ENCODE measurements at regions not wholly inside any gene's neighbourhood (a gene's known extent, or its start where the extent isn't known, plus 50 kb on each side); places are given as distances from the start of the nearest gene placed in this dataset.
"Not testable (repeated sequence)": the region's sequence is repeated elsewhere in the genome, so short reads cannot be mapped to it uniquely, and the experiment has no call there.

DNA sequence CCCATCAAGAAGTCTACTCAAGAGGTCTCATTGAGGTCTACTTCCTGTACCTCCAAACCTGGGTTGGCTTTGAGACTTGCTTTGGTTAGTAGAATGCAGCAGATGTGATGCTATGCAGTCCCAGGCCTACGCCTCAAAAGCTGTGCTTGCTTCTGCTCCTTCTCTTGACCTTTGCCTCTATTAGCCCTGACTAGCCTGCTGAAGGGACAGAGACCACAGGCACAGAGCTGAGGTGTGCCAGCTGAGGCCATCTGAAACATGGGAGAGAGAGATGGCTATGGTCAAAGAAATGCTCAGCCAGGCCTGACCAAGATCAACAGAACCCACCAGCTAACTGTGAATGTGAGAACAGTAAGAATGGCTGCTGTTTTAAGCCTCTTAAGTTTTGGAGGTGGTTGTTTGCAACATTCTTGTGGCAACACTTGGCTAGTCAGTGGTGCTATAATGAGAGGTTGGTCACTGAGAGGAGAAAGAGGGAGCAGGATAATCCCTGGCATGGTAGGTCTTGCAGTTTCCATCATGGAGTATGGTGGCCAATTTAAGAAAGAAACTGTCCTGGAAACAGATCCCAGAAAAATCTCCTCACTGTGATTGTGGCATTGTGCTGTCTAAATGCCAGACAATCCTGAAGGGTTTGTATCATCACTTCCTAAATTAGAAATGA is 176.1 kb upstream of the PHYHIPL start:
- DNase-seq = no peak

DNA sequence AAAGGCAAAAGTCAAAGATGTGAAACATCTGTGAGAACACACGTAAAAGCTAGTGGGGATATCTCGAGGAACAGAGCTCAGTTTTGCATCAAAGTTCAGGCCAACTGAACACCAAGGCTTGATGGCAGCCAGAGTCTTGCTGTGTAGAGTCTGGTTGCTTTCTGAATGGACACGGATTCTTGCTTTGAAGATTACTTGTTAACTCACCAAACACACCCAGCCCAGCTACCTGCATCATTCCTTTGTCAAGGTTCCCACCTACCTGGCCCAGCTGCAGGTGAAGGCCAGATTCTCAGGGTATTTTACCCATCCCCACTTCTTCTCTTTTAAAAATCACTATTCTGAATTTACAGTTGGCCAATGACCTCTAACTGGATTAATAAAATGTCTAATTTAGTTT is 174.4 kb upstream of the PHYHIPL start:
- no peak for DNase-seq

DNA sequence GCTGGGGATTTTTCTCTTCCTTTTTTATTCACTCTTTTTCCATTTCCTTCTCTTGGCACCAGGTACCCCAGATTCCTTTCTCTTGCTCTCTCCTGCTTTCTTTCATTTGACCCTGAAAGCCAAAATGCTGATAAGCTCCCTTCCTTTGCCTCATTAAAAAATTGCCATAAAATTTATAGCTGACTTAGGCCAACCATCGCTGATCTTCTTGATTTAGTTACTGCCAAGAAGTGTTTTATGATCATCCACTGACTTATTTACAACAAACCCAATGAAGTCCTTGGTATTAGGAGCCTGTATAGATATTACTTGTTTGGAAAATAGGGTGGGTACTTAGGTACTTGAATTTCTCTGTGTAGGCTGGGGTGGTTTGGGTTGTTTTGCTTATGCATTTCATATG is 173.2 kb upstream of the PHYHIPL start:
- no peak for DNase-seq

DNA sequence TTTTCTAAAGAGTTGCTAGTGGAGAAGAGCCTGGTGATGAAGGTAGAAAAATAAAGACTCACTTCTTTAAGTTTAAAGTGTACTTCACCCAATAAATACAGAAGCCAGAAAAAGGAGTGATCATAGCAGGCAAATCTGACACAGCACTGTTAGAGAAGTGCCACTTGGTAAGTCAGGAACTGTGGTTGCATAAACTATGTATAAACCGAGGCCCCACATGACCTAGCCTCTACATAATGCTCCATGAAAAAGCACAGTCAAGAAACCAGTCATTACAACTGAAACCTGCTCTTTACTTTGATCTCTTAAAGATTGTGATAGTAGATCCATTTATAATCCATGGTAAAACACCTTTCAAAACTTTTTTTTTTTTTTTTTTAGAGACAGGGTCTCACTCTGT is 172.1 kb upstream of the PHYHIPL start:
- no peak for DNase-seq

DNA sequence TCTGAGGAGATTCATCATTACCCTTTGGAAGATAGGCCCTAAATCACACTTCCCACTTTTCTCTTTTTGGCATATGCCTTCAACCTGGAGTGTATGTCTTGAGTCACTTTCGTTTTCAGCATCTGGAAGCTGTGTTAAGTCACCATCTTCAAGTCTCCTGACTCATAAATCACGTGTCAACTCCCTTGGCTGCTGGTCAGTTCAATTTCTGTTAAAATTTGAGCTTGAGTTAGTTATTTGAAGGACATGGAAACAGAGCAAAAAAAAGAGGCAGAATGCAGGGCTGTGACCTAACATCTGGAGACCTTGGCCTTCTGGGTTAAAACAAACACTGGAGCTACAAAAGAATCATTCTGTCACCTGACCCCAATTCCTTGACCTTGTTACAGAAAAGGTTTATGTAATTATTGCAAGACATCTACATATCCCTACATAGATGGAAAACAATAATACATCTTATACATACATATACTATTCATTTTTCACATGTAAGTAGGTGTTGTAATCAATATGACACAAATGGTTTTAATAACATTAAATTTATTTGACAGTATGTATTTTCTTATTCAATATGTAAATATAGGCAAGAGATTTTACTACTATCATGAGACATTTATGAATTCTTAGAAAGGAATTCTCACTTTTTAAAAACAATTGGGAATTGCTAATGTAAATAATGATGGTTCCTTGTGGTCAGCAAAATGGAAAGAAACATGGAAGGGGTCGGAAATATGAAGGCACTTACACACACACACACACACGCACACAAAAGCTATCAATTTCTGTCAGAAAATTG is 169.7 kb upstream of the PHYHIPL start:
- no peak for DNase-seq

DNA sequence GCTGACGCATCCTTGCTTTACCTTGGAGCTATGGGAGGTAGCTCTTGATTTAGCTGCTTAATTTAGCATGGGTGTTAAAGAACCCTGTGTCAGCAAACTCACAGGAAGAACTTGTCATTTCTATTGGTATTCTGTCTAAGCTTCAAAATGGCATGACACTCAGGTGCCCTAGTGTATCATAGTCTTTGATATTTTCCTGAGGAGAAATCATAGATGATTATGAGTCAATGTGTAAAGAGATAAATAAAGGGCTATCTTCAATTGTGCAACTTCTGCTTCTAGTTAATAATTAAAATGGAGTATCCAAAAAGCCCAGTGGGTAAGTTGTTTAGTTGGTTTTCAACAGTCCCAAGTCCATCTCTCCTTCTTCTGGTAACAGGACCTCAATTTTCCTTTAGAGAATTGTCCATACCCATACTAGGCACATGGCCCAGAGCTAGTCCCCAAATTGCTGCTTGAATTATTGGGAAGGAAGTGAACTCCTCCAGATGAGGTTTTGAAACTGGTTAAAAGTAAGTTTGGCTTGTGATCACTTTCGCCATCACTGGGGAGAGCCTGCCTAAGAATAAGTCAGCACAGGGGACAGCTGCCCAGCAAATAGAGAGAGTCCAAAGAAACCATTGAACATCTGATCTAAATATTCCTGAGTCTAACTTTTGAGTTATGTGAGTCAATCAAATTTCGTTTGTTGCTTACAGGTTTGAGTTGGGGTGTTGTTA is 169.0 kb upstream of the PHYHIPL start:
- DNase-seq = no peak

DNA sequence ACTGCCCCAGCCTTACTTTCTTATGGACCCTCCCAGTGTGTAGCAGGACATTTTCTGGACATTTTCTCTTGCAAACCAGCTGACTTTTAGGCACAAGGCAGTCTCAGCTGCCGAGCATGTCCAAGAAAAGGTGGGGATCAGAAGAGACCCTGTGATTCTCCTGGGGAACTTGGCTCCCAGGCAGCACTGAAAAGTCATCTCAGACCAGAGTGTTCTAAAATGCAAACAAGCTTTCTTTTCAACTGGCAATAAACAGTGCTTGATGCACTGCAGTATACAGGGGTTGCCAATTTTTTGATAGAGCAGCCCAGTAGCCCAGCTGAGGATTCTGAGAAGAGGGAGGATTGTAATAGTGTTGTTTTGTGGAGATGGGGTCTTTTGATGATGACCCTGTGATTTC is 168.0 kb upstream of the PHYHIPL start:
- no peak for DNase-seq

DNA sequence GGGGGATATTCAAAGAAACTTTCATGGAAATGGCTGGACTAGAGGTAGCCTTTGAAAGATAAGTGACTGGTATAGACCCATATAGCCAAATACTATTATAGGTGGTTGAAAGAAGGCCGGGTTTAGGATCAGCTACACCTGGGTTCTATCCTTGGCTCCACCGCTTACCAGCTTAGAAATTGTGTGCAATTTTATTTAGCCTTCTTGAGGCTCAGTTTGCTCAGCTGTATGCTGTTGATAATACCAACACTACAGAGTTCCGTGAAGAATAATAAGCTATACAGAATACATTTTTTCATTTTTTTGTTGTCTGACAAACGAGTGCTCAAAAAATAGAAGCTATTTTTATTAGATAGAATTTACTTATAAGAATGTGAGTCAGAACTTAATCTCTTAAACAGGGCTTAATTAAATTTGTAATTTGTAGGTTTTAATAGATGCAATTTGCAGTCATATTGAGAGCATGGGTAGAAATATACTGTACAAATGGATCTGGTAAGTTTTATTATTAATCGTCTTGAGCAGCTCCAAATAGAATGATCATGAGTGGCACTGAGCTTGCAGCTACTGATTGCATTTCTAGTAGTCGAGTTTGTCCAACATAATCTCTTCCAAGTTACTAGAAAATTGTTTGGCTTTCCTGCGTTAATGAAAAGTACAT is 164.3 kb upstream of the PHYHIPL start:
- no peak for DNase-seq

DNA sequence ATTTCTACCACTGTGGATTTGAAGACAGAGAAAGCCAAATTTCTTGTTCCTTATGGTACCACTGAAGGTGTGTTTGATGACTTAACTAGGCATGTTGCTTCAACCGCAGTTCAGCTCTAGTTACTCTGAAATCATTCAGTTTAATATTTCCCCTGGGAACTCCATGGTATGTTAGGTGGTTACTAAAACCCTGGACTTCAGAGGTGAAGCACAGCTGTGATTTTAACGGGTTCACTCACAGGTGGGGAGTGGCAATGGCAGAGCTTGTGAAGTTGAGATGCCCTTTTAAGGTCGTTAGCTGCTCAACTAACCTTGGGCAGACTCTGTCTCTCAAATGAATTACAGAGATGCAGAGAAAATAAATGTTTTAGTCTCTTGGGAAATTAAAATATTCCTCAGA is 163.6 kb upstream of the PHYHIPL start:
- DNase-seq = no peak

DNA sequence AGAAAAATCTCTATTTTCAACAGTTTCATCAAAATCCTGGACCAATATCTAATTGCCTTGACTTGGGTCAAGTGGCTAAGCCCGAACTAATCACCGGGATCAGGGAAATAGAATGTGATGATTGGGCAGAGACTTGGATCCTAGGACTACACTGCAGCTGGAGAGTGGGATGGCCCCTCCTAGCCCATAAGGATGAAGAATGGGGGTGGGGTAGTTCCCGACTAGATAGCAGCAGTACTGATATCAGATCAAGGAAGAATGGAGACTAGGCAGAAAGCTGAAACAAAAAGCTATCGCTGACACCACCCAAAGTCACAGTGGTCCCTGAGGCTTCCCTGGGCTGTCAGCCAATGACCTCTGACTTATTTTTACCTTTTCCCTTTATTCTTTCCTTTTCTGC is 160.4 kb upstream of the PHYHIPL start:
- DNase-seq = no peak

DNA sequence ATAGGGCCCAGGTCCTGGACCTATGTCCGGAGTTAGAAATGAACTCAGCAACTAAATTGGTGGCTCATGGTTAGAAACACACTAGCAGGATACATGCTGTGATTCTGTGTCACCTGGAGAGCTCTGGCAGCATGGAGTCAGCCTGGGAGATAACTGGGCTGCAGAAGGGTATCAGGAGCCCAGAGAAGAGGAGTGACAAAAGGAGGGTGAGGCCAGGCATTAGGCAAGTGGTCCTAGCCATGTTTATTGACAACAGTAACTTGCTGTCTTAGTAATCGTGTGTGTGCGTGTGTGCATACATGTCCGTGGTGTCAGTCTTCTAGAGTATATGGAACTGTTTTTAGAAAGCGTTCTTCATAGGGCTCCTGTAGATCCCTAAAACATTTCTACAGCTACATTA is 157.5 kb upstream of the PHYHIPL start:
- no peak for DNase-seq

DNA sequence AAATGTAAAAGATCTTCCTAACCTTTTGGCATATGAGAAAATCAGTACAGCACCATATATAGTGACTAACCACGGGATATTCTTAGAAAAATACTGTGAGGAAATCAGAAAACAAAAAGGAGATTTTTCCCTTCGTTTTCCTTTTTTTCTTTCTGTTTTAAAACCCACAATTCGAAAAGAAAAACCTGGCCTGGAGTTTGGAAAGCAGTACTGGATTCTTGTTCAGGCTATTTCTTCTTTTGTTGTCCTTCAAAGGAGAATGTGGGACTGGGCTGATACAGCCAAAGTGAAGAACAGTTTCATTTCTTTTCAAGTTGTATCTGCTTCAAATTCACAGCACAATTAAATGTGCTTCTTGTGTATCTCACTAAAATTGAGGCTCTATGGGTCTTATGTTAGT is 156.8 kb upstream of the PHYHIPL start:
- no peak for DNase-seq

DNA sequence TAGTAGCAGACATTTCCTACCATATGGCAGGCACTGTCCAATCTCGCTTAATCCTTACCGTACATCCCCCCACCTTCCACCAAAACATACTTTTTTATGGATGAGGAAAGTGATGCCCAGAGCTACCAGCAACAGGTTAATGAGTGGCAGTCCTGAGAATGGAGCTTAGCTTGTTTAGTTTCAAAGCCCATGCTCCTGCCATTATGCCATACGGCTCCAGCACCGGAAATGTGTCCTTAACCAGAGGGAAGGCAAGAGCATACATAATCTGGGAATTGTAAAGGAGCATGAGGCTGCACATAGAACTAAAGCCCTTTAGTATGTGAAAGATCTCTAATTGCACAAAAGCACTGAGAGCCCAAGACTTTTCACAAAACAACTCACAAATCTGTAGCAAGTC is 155.9 kb upstream of the PHYHIPL start:
- DNase-seq = no peak

DNA sequence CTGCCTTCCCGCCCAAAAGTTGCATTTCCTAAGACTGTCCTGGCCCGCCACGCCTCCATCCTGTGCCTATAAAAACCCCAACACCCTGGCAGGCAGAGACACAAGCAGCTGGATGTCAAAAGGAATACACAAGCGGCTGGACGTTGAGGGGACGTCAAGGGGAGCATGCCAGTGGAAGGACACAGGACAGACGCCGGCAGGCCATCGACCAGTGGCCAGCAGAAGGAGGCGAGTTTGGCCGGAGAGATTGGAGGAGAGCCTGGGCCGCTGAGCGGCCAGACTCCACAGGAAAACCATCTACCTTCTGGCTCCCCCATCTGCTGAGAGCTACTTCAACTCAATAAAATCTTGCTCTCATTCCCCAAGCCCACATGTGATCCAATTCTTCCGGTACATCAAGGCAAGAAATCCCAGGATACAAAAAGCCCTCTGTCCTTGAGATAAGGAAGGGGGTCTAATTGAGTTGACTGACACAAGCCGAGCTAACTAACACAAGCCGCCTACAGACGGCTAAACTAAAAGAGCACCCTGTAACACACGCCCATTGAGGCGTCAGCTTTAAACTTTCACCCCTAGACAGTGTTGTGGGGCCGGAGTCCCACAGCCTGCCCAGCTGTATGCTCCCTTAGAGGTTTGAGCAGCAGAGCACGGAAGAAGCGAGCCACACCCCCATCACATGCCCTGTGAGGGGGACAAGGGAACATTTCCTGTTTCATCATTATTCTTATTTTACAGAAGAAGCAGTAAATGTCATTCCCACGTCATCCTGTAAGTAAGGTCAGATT is 150.3 kb upstream of the PHYHIPL start:
- DNase-seq = no peak

DNA sequence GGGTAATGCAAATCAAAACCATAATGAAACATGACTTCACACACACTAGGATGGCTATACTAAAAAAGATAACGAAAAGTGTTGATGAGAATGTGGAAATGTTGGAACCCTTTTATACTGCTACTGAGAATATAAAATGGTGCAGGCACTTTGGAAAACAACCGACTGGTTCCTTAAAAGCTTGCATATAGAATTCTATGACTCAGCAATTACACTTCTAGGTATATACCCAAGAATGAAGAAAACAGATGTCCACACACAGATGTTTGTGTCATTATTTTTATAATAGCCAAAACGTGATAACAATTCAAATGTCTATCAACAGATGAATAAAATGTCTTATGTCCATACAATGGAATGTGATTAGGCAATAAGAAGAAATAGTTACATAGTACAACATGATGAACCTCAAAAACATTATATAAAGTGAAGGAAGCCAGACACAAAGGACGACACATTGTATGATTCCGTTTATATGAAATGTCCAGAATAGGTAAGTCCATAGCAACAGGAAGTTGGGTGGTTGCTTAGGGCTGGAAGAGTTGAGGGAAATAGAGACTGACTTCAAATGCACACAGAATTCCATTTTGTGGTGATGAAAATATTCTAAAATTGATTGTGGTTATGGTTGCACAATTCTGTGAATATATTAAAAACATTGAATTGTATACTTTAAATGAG is 148.3 kb upstream of the PHYHIPL start:
- DNase-seq = no peak

DNA sequence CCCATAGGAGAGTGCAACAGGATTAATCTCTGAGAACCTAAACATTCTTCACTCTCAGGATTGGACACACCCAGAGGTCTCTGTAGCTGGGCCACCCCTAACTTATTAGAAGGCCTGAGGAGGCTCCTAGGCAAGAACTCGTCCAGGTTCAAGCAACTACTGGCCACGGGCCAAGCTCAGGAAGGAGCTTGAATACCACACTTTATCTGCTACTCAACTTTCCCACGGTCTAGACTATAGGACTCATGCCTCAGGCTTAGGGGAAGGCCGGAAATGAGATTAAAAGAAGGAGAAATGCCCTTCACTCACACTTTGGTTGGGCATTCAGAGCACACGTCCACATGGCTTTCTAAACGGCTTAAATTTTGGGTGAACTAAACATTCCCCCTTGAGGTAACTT is 142.8 kb upstream of the PHYHIPL start:
- DNase-seq = no peak

DNA sequence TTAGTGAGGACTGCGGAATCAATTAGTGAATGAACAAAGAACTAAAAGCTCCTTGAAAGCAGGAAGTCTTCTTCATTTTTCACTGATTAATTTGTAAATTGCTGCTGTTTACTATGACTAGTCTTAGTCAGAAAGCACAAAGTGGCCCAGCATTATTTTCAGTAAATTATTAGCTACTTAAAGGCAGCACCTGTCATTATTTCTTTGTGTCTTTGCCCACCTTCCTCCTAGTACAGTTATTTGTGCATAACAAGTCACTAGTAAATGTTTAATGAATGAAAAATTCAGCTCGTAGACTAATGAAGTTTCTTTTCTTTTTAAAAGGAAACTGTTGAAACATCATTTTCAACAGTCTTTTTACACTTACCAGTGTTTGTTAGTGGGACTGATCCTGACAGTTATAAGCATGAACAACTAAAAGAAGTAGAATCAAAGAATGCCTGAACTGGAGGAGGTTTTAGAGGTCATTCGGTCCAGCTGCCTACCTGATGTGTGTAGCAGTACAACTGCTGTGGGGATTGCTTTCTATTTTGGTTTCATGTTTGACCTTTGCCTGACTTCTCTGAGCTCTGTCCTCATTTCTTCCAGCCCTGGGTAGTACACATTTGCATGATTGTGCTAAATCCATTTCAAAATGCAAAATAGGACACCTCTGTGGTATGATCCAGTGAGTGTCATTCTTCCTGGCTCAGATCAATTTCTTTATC is 140.0 kb upstream of the PHYHIPL start:
- no peak for DNase-seq

DNA sequence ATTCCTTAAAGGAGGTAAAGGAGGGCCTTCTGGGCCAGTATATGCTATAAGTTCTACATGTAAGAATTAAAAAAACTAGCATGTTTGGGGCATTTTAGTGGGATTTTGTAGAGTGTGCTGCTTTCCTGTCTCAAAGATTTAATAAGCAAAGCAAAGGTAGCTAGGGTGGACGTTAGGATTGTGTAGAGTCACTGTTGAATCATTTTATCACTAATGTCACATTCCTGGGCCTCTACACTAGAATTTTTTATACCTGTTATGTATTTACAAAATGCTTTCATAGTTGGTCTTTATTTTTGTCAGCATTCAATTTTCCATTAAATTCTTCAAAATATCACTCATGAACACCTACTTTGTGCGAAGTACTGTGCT is 139.4 kb upstream of the PHYHIPL start:
- no peak for DNase-seq

DNA sequence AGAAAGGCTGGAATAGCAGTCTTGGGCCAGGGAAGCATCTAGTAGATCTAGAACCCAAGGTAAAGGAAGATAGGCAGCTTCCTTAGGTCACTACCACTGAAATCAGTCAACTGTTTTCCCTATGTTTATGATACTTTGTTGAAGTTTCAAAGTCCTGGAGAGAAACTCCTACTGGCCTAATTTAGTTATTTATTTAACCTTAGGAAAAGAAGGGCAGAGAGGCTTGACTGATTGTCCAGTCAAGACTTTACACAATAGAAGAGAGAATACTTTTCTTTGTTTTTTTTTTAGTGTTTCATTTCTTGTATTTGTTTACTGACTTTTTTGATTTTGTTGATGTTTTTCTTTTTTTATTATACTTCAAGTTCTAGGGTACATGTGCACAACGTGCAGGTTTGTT is 138.9 kb upstream of the PHYHIPL start:
- DNase-seq = no peak

DNA sequence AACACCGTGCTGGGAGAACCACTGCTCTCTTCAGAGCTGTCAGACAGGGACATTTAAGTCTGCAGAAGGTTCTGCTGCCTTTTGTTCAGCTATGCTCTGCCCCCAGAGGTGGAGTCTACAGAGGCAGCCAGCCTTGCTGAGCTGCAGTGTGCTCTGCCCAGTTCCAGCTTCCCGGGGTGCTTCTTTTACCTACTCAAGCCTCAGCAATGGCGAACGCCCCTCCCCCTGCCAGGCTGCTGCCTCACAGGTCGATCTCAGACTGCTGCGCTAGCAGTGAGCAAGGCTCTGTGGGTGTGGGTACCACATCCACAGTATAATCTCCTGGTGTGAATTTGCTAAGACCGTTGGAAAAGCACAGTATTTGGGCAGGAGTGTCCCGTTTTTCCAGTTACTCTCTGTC is 133.1 kb upstream of the PHYHIPL start:
- not testable (repeated sequence) for DNase-seq

DNA sequence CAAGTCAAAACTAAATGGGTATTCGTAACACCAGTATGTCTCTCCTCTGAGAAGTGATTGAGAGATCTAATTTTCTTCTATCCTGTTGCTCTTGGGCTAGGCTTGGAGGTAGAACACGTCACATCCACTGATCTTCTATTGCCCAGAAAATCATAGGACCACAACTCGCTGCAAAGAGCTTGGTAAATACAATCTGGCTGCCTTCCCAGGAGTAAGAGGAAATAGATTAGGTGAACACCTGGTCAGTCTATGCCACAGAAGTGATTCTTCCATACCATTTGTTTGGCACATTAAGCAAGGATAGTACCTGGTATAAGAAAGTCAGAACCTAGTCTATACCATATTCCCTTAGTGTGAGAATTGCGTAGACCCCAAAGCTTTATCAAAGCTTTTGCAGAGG is 129.3 kb upstream of the PHYHIPL start:
- DNase-seq = no peak
